ENCODE measurements at regions not wholly inside any gene's neighbourhood (a gene's known extent, or its start where the extent isn't known, plus 50 kb on each side); places are given as distances from the start of the nearest gene placed in this dataset.
"Not testable (repeated sequence)": the region's sequence is repeated elsewhere in the genome, so short reads cannot be mapped to it uniquely, and the experiment has no call there.

GRCh38 chr13:104632736-104633135 lies 1566.5 kb upstream of the SLC10A2 start:
- no peak for DNase-seq (ENCODE audit: extremely low read depth, insufficient read length)
- no peak overlapping the region for H3K4me3 ChIP-seq (replicated peaks; ENCODE audit: low read depth, low read length)
- no peaks in the 10 kb centered on the region for H3K36me3 ChIP-seq (ENCODE audit: control insufficient read depth, insufficient read depth, low read length)
- H3K27me3 ChIP-seq (replicated peaks; ENCODE audit: control insufficient read depth, insufficient read depth, low read length): no peaks in the 10 kb centered on the region
- TF ChIP-seq CTCF (IDR thresholded peaks at IDR 0.05; ENCODE audit: insufficient read depth, low read length, poor library complexity, severe bottlenecking): no peak

- no peak for DNase-seq (ENCODE audit: extremely low read depth, insufficient read length)
- Histone ChIP-seq H3K36me3 (ENCODE audit: control insufficient read depth, insufficient read depth, low read length) (no peaks in the 10 kb centered on the region), H3K27me3 (replicated peaks; ENCODE audit: control insufficient read depth, insufficient read depth, low read length) (no peaks in the 10 kb centered on the region), H3K4me3 (replicated peaks; ENCODE audit: low read depth, low read length) (no peak overlapping the region)
- TF ChIP-seq CTCF (IDR thresholded peaks at IDR 0.05; ENCODE audit: insufficient read depth, low read length, poor library complexity, severe bottlenecking): no peak
These were observed 1559.0 kb upstream of the SLC10A2 start for GRCh38 chr13:104625201-104625600.

GRCh38 chr13:104616990-104617389 lies 1550.8 kb upstream of the SLC10A2 start:
- Histone ChIP-seq H3K36me3 (ENCODE audit: control insufficient read depth, insufficient read depth, low read length) (no peaks in the 10 kb centered on the region), H3K27me3 (replicated peaks; ENCODE audit: control insufficient read depth, insufficient read depth, low read length) (no peaks in the 10 kb centered on the region), H3K4me3 (replicated peaks; ENCODE audit: low read depth, low read length) (no peak overlapping the region)
- no peak for TF ChIP-seq CTCF (IDR thresholded peaks at IDR 0.05; ENCODE audit: insufficient read depth, low read length, poor library complexity, severe bottlenecking)
- no peak for DNase-seq (ENCODE audit: extremely low read depth, insufficient read length)

GRCh38 chr13:104614361-104615145 lies 1548.3 kb upstream of the SLC10A2 start:
- TF ChIP-seq CTCF (IDR thresholded peaks at IDR 0.05; ENCODE audit: insufficient read depth, low read length, poor library complexity, severe bottlenecking): no peak
- Histone ChIP-seq H3K27me3 (replicated peaks; ENCODE audit: control insufficient read depth, insufficient read depth, low read length) (no peaks in the 10 kb centered on the region), H3K4me3 (replicated peaks; ENCODE audit: low read depth, low read length) (no peak overlapping the region), H3K36me3 (ENCODE audit: control insufficient read depth, insufficient read depth, low read length) (no peaks in the 10 kb centered on the region)
- no peak for DNase-seq (ENCODE audit: extremely low read depth, insufficient read length)

GRCh38 chr13:104608331-104608730 lies 1542.1 kb upstream of the SLC10A2 start:
- H3K36me3 ChIP-seq (ENCODE audit: control insufficient read depth, insufficient read depth, low read length): no peaks in the 10 kb centered on the region
- TF ChIP-seq CTCF (IDR thresholded peaks at IDR 0.05; ENCODE audit: insufficient read depth, low read length, poor library complexity, severe bottlenecking): no peak
- H3K27me3 ChIP-seq (replicated peaks; ENCODE audit: control insufficient read depth, insufficient read depth, low read length): no peaks in the 10 kb centered on the region
- H3K4me3 ChIP-seq (replicated peaks; ENCODE audit: low read depth, low read length): no peak overlapping the region
- DNase-seq (ENCODE audit: extremely low read depth, insufficient read length): no peak

- not testable (repeated sequence) for H3K36me3 ChIP-seq (ENCODE audit: control insufficient read depth, insufficient read depth, low read length); H3K27me3 ChIP-seq (replicated peaks; ENCODE audit: control insufficient read depth, insufficient read depth, low read length); H3K4me3 ChIP-seq (replicated peaks; ENCODE audit: low read depth, low read length); DNase-seq (ENCODE audit: extremely low read depth, insufficient read length)
These were observed 1539.2 kb upstream of the SLC10A2 start for GRCh38 chr13:104605435-104605834.
